Dendritic cell treated with granulocyte-macrophage colony-stimulating factor and Interleukin-4, amounts not matched to agents 40 ng/mL and 50 ng/mL, for 4 days (primary cell): ENCODE measurements at regions not wholly inside any gene's neighbourhood (a gene's known extent, or its start where the extent isn't known, plus 50 kb on each side); places are given as distances from the start of the nearest gene placed in this dataset.

ENCODE experiments used
- H3K27ac Mint-ChIP-seq: one replicate; pipeline ENCODE4 v1.8.0; 2022; ENCODE audit warnings: mild to moderate bottlenecking, mixed read lengths
- H3K27me3 Mint-ChIP-seq: one replicate; pipeline ENCODE4 v1.8.0; 2022; ENCODE audit warnings: mild to moderate bottlenecking, mixed read lengths
- H3K36me3 Mint-ChIP-seq: one replicate; pipeline ENCODE4 v1.8.0; 2022; ENCODE audit warnings: low read depth, mixed read lengths
- H3K4me1 Mint-ChIP-seq: one replicate; pipeline ENCODE4 v1.8.0; 2022; ENCODE audit warnings: low read depth, mixed read lengths
- H3K4me3 Mint-ChIP-seq: one replicate; pipeline ENCODE4 v1.8.0; 2022; ENCODE audit warnings: mild to moderate bottlenecking, moderate library complexity, mixed read lengths
- H3K9me3 Mint-ChIP-seq: one replicate; pipeline ENCODE4 v1.8.0; 2022; ENCODE audit warnings: mixed read lengths
- intact Hi-C: fragments of 100-400 bp; cut with micrococcal nuclease; formaldehyde crosslinking; loops from one replicate; pipeline ENCODE4 v1.15.0; 2022

GRCh38 chr4:121213940-121214339, 49.8 kb upstream of the TNIP3 start:
- H3K4me3 Mint-ChIP-seq = no peak overlapping the region
- H3K36me3 Mint-ChIP-seq = no peaks in the 10 kb centered on the region
- intact Hi-C loops = no loop called here

More at GRCh38 chr4:121213940-121214339, 49.8 kb upstream of the TNIP3 start:
- H3K27ac Mint-ChIP-seq = no peak overlapping the region
- peaks cover under 1% of the 10 kb centered on the region for H3K4me1 Mint-ChIP-seq
- peaks cover 2% of the 10 kb centered on the region for H3K27me3 Mint-ChIP-seq
- H3K9me3 Mint-ChIP-seq = no peaks in the 10 kb centered on the region
